ENCODE measurements at regions not wholly inside any gene's neighbourhood (a gene's known extent, or its start where the extent isn't known, plus 50 kb on each side); places are given as distances from the start of the nearest gene placed in this dataset.

- no peak for TF ChIP-seq CTCF (IDR thresholded peaks at IDR 0.05; ENCODE audit: insufficient read depth, low read length)
- TF ChIP-seq POLR2AphosphoS5 (IDR thresholded peaks at IDR 0.05; ENCODE audit: low read depth) = no peak
- TF ChIP-seq SPI1 (IDR thresholded peaks at IDR 0.05; ENCODE audit: borderline replicate concordance, low read depth) = no peak
- no peak for TF ChIP-seq REST (IDR thresholded peaks at IDR 0.05; ENCODE audit: insufficient replicate concordance, low read depth)
- no peak overlapping the region for H3K27ac ChIP-seq (replicated peaks)
These were observed 710.7 kb upstream of the SLIT2 start for GRCh38 chr4:19540859-19541540.

DNA sequence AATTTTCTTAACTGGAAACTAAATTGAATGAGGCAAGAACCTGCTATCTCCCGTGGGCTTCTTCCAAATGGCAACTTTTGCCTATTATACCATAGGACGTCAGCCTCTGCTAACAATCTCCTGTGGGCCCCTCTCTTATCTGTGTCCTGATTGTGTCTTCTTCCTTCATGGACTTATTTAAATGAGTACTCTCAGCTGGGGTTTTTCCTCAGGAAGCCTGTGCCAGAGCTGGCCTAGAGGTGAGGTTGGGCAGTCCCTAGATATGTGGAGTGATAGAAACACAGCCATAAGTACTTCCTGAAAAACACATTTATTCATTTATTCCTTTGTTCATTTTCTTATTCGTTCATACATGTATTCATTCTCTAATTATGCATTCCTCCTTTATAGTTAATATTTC, 712.5 kb upstream of the SLIT2 start:
- no peak overlapping the region for H3K27ac ChIP-seq (replicated peaks)
- no peaks in the 10 kb centered on the region for H3K27me3 ChIP-seq (ENCODE audit: insufficient read depth, poor library complexity, severe bottlenecking)
- H3K4me3 ChIP-seq (replicated peaks; ENCODE audit: insufficient read depth, low read length) = no peak overlapping the region
- TF ChIP-seq CTCF (IDR thresholded peaks at IDR 0.05; ENCODE audit: insufficient read depth, low read length) (no peak), GABPA (IDR thresholded peaks at IDR 0.05; ENCODE audit: low read depth) (no peak), POLR2AphosphoS5 (IDR thresholded peaks at IDR 0.05; ENCODE audit: low read depth) (no peak), REST (IDR thresholded peaks at IDR 0.05; ENCODE audit: insufficient replicate concordance, low read depth) (no peak), SPI1 (IDR thresholded peaks at IDR 0.05; ENCODE audit: borderline replicate concordance, low read depth) (no peak)
- DNase-seq (ENCODE audit: low read depth in 1 of 2, low spot score in 1 of 2) = no peak

More at GRCh38 chr4:19540859-19541540, 710.7 kb upstream of the SLIT2 start:
- H3K4me3 ChIP-seq (replicated peaks; ENCODE audit: insufficient read depth, low read length) = no peak overlapping the region
- H3K27me3 ChIP-seq (ENCODE audit: insufficient read depth, poor library complexity, severe bottlenecking) = no peaks in the 10 kb centered on the region
- no peak for DNase-seq (ENCODE audit: low read depth in 1 of 2, low spot score in 1 of 2)

GRCh38 chr4:19534159-19534558, 717.5 kb upstream of the SLIT2 start:
- no peak for DNase-seq (ENCODE audit: low read depth in 1 of 2, low spot score in 1 of 2)
- no peaks in the 10 kb centered on the region for H3K27me3 ChIP-seq (ENCODE audit: insufficient read depth, poor library complexity, severe bottlenecking)

More at GRCh38 chr4:19534159-19534558, 717.5 kb upstream of the SLIT2 start:
- H3K4me3 ChIP-seq (replicated peaks; ENCODE audit: insufficient read depth, low read length) = no peak overlapping the region
- TF ChIP-seq SPI1 (IDR thresholded peaks at IDR 0.05; ENCODE audit: borderline replicate concordance, low read depth) = no peak
- TF ChIP-seq CTCF (IDR thresholded peaks at IDR 0.05; ENCODE audit: insufficient read depth, low read length) = no peak
- no peak for TF ChIP-seq POLR2AphosphoS5 (IDR thresholded peaks at IDR 0.05; ENCODE audit: low read depth)
- no peak for TF ChIP-seq REST (IDR thresholded peaks at IDR 0.05; ENCODE audit: insufficient replicate concordance, low read depth)
- TF ChIP-seq GABPA (IDR thresholded peaks at IDR 0.05; ENCODE audit: low read depth) = no peak
- no peak overlapping the region for H3K27ac ChIP-seq (replicated peaks)

All from HL-60 (cell line).